ENCODE measurements at regions not wholly inside any gene's neighbourhood (a gene's known extent, or its start where the extent isn't known, plus 50 kb on each side); places are given as distances from the start of the nearest gene placed in this dataset.
A peak's percentile ranks its signal among the peaks of the same experiment; 100 is the strongest.

GRCh38 chr13:47553329-47553977 is 447.6 kb downstream of the SUCLA2 start:
- Mint-ChIP-seq H3K4me3 (no peak overlapping the region), H3K9me3 (no peaks in the 10 kb centered on the region), H3K27me3 (ENCODE audit: insufficient read depth) (peaks cover 4% of the 10 kb centered on the region; the same call in 1 of the 2 replicates), H3K27ac (no peak overlapping the region), H3K4me1 (ENCODE audit: low read depth) (no peaks in the 10 kb centered on the region), H3K36me3 (ENCODE audit: low read depth) (no peaks in the 10 kb centered on the region)
- TF ChIP-seq CTCF (IDR thresholded peaks at IDR 0.05) = no peak
- no peak for DNase-seq

GRCh38 chr13:47549219-47549752 is 451.8 kb downstream of the SUCLA2 start:
- DNase-seq = no peak
- H3K4me3 Mint-ChIP-seq = no peak overlapping the region
- H3K27me3 Mint-ChIP-seq (ENCODE audit: insufficient read depth) = peaks cover 9% of the 10 kb centered on the region; the same call in 1 of the 2 replicates

GRCh38 chr13:47548294-47548840 is 452.7 kb downstream of the SUCLA2 start:
- no peak for DNase-seq
- no peak overlapping the region for H3K4me3 Mint-ChIP-seq
- no peaks in the 10 kb centered on the region for H3K4me1 Mint-ChIP-seq (ENCODE audit: low read depth)
- TF ChIP-seq CTCF (IDR thresholded peaks at IDR 0.05) = no peak
- H3K27me3 Mint-ChIP-seq (ENCODE audit: insufficient read depth) = peaks cover 8% of the 10 kb centered on the region; the same call in 1 of the 2 replicates
- H3K27ac Mint-ChIP-seq = no peak overlapping the region
- no peaks in the 10 kb centered on the region for H3K9me3 Mint-ChIP-seq
- no peaks in the 10 kb centered on the region for H3K36me3 Mint-ChIP-seq (ENCODE audit: low read depth)

More at GRCh38 chr13:47549219-47549752, 451.8 kb downstream of the SUCLA2 start:
- Mint-ChIP-seq H3K36me3 (ENCODE audit: low read depth) (no peaks in the 10 kb centered on the region), H3K9me3 (no peaks in the 10 kb centered on the region), H3K4me1 (ENCODE audit: low read depth) (no peaks in the 10 kb centered on the region), H3K27ac (no peak overlapping the region)
- no peak for TF ChIP-seq CTCF (IDR thresholded peaks at IDR 0.05)

GRCh38 chr13:47546391-47547225 is 454.5 kb downstream of the SUCLA2 start:
- DNase-seq = no peak
- H3K4me3 Mint-ChIP-seq = no peak overlapping the region
- no peak overlapping the region for H3K27ac Mint-ChIP-seq
- no peaks in the 10 kb centered on the region for H3K4me1 Mint-ChIP-seq (ENCODE audit: low read depth)
- H3K9me3 Mint-ChIP-seq = no peaks in the 10 kb centered on the region
- H3K36me3 Mint-ChIP-seq (ENCODE audit: low read depth) = no peaks in the 10 kb centered on the region
- TF ChIP-seq CTCF (IDR thresholded peaks at IDR 0.05) = no peak
- H3K27me3 Mint-ChIP-seq (ENCODE audit: insufficient read depth) = peaks cover 10% of the 10 kb centered on the region; the same call in 1 of the 2 replicates

- peak; percentile 1 for DNase-seq
- no peaks in the 10 kb centered on the region for H3K4me1 Mint-ChIP-seq (ENCODE audit: low read depth)
- no peak overlapping the region for H3K4me3 Mint-ChIP-seq
- H3K27ac Mint-ChIP-seq = no peak overlapping the region
- peaks cover 10% of the 10 kb centered on the region; the same call in 1 of the 2 replicates for H3K27me3 Mint-ChIP-seq (ENCODE audit: insufficient read depth)
- H3K36me3 Mint-ChIP-seq (ENCODE audit: low read depth) = no peaks in the 10 kb centered on the region
- TF ChIP-seq CTCF (IDR thresholded peaks at IDR 0.05) = no peak
- no peaks in the 10 kb centered on the region for H3K9me3 Mint-ChIP-seq
Observed at GRCh38 chr13:47545201-47546024, 455.7 kb downstream of the SUCLA2 start.
